ENCODE measurements at regions not wholly inside any gene's neighbourhood (a gene's known extent, or its start where the extent isn't known, plus 50 kb on each side); places are given as distances from the start of the nearest gene placed in this dataset.

- Histone ChIP-seq H3K4me3 (ENCODE audit: low read depth, low read length, poor library complexity, severe bottlenecking) (no peak overlapping the region), H3K27ac (ENCODE audit: low read depth, low read length, poor library complexity, severe bottlenecking) (no peak overlapping the region), H3K36me3 (ENCODE audit: insufficient read depth, low read length) (no peaks in the 10 kb centered on the region), H4K20me1 (ENCODE audit: insufficient read depth, low read length) (no peaks in the 10 kb centered on the region), H3K27me3 (ENCODE audit: insufficient read depth, low read length) (no peaks in the 10 kb centered on the region), H3K4me1 (ENCODE audit: insufficient read depth, low read length, severe bottlenecking) (no peaks in the 10 kb centered on the region), H3K9me2 (ENCODE audit: low read depth, low read length) (no peaks in the 10 kb centered on the region), H3K79me2 (ENCODE audit: insufficient read depth, low read length) (no peaks in the 10 kb centered on the region), H2AFZ (ENCODE audit: low read length) (no peak overlapping the region), H3K9me3 (ENCODE audit: low read length) (no peaks in the 10 kb centered on the region), H3F3A (ENCODE audit: insufficient read depth, low read length) (no peaks in the 10 kb centered on the region), H3K4me2 (ENCODE audit: low read length) (no peak overlapping the region), H3K9ac (ENCODE audit: low read length) (no peak overlapping the region)
- TF ChIP-seq EZH2 (IDR thresholded peaks at IDR 0.05; ENCODE audit: borderline replicate concordance, low read length) (no peak), CTCF (IDR thresholded peaks at IDR 0.05; ENCODE audit: low read length) (no peak)
Measured at GRCh38 chr6:81158956-81159355, 593.5 kb downstream of the TENT5A start.

- no peak overlapping the region for H3K4me3 ChIP-seq (ENCODE audit: low read depth, low read length, poor library complexity, severe bottlenecking)
Measured at GRCh38 chr6:81148751-81149150, 603.7 kb downstream of the TENT5A start.

GRCh38 chr6:81145506-81145905 is 607.0 kb downstream of the TENT5A start:
- Histone ChIP-seq H3K79me2 (ENCODE audit: insufficient read depth, low read length) (no peaks in the 10 kb centered on the region), H3K4me3 (ENCODE audit: low read depth, low read length, poor library complexity, severe bottlenecking) (no peak overlapping the region), H3K36me3 (ENCODE audit: insufficient read depth, low read length) (no peaks in the 10 kb centered on the region), H3K27me3 (ENCODE audit: insufficient read depth, low read length) (no peaks in the 10 kb centered on the region), H4K20me1 (ENCODE audit: insufficient read depth, low read length) (no peaks in the 10 kb centered on the region), H3K9ac (ENCODE audit: low read length) (no peak overlapping the region), H3K27ac (ENCODE audit: low read depth, low read length, poor library complexity, severe bottlenecking) (no peak overlapping the region), H3K4me1 (ENCODE audit: insufficient read depth, low read length, severe bottlenecking) (no peaks in the 10 kb centered on the region), H3F3A (ENCODE audit: insufficient read depth, low read length) (no peaks in the 10 kb centered on the region), H3K4me2 (ENCODE audit: low read length) (no peak overlapping the region), H3K9me3 (ENCODE audit: low read length) (no peaks in the 10 kb centered on the region), H3K9me2 (ENCODE audit: low read depth, low read length) (no peaks in the 10 kb centered on the region), H2AFZ (ENCODE audit: low read length) (no peak overlapping the region)
- no peak for TF ChIP-seq CTCF (IDR thresholded peaks at IDR 0.05; ENCODE audit: low read length)
- TF ChIP-seq EZH2 (IDR thresholded peaks at IDR 0.05; ENCODE audit: borderline replicate concordance, low read length), result no peak

More at GRCh38 chr6:81148751-81149150, 603.7 kb downstream of the TENT5A start:
- H3K9me3 ChIP-seq (ENCODE audit: low read length), result no peaks in the 10 kb centered on the region
- H3K9me2 ChIP-seq (ENCODE audit: low read depth, low read length), result no peaks in the 10 kb centered on the region
- no peak overlapping the region for H3K27ac ChIP-seq (ENCODE audit: low read depth, low read length, poor library complexity, severe bottlenecking)
- no peaks in the 10 kb centered on the region for H3K79me2 ChIP-seq (ENCODE audit: insufficient read depth, low read length)
- H3F3A ChIP-seq (ENCODE audit: insufficient read depth, low read length), result no peaks in the 10 kb centered on the region
- no peak for TF ChIP-seq EZH2 (IDR thresholded peaks at IDR 0.05; ENCODE audit: borderline replicate concordance, low read length)
- no peak for TF ChIP-seq CTCF (IDR thresholded peaks at IDR 0.05; ENCODE audit: low read length)
- H3K27me3 ChIP-seq (ENCODE audit: insufficient read depth, low read length), result no peaks in the 10 kb centered on the region
- H3K4me1 ChIP-seq (ENCODE audit: insufficient read depth, low read length, severe bottlenecking), result no peaks in the 10 kb centered on the region
- H3K4me2 ChIP-seq (ENCODE audit: low read length), result no peak overlapping the region
- H4K20me1 ChIP-seq (ENCODE audit: insufficient read depth, low read length), result no peaks in the 10 kb centered on the region
- no peaks in the 10 kb centered on the region for H3K36me3 ChIP-seq (ENCODE audit: insufficient read depth, low read length)
- no peak overlapping the region for H3K9ac ChIP-seq (ENCODE audit: low read length)
- H2AFZ ChIP-seq (ENCODE audit: low read length), result no peak overlapping the region

All from OCI-LY1 (cell line).